ENCODE measurements at regions not wholly inside any gene's neighbourhood (a gene's known extent, or its start where the extent isn't known, plus 50 kb on each side); places are given as distances from the start of the nearest gene placed in this dataset.

GRCh38 chr6:21800948-21801438, 207.4 kb downstream of the SOX4 start:
- Histone ChIP-seq H3K9me3 (no peaks in the 10 kb centered on the region), H3K27ac (replicated peaks in 1 of 4) (no peak overlapping the region), H3K4me1 (peaks cover 7 to 26% (median 20%) of the 10 kb centered on the region in 4 donors), H3K27me3 (no peaks in the 10 kb centered on the region), H3K4me3 (no peak overlapping the region), H3K36me3 (no peaks in the 10 kb centered on the region)
- 91% methylated on average over 11 of the region's 11 CpGs for whole genome bisulfite sequencing
- no peak for DNase-seq (ENCODE audit: extremely low spot score)
- intact Hi-C loops (cut with DNase I) = no loop called here
- TF ChIP-seq POLR2AphosphoS5 (IDR thresholded peaks at IDR 0.05) (no peak), POLR2A (IDR thresholded peaks at IDR 0.05; ENCODE audit: low read depth) (no peak), EP300 (IDR thresholded peaks at IDR 0.05) (no peak)
- TF ChIP-seq, protein P1, sequence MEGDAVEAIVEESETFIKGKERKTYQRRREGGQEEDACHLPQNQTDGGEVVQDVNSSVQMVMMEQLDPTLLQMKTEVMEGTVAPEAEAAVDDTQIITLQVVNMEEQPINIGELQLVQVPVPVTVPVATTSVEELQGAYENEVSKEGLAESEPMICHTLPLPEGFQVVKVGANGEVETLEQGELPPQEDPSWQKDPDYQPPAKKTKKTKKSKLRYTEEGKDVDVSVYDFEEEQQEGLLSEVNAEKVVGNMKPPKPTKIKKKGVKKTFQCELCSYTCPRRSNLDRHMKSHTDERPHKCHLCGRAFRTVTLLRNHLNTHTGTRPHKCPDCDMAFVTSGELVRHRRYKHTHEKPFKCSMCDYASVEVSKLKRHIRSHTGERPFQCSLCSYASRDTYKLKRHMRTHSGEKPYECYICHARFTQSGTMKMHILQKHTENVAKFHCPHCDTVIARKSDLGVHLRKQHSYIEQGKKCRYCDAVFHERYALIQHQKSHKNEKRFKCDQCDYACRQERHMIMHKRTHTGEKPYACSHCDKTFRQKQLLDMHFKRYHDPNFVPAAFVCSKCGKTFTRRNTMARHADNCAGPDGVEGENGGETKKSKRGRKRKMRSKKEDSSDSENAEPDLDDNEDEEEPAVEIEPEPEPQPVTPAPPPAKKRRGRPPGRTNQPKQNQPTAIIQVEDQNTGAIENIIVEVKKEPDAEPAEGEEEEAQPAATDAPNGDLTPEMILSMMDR (IDR thresholded peaks at IDR 0.05) = no peak

GRCh38 chr6:21801446-21802174, 208.1 kb downstream of the SOX4 start:
- no peak for DNase-seq (ENCODE audit: extremely low spot score)
- Histone ChIP-seq H3K4me1 (peaks cover 7 to 26% (median 20%) of the 10 kb centered on the region in 4 donors), H3K36me3 (no peaks in the 10 kb centered on the region), H3K4me3 (no peak overlapping the region), H3K9me3 (no peaks in the 10 kb centered on the region), H3K27ac (replicated peaks in 1 of 4) (peak overlapping the region in 3 of 4 donors; percentile 15 to 50 (median 25)), H3K27me3 (no peaks in the 10 kb centered on the region)
- WGBS = 60% methylated on average over 1 of the region's 1 CpG
- TF ChIP-seq EP300 (IDR thresholded peaks at IDR 0.05) (no peak), POLR2AphosphoS5 (IDR thresholded peaks at IDR 0.05) (no peak), POLR2A (IDR thresholded peaks at IDR 0.05; ENCODE audit: low read depth) (no peak)
- TF ChIP-seq, protein P1 (IDR thresholded peaks at IDR 0.05) = no peak
- intact Hi-C loops (cut with DNase I) = no loop called here

DNA sequence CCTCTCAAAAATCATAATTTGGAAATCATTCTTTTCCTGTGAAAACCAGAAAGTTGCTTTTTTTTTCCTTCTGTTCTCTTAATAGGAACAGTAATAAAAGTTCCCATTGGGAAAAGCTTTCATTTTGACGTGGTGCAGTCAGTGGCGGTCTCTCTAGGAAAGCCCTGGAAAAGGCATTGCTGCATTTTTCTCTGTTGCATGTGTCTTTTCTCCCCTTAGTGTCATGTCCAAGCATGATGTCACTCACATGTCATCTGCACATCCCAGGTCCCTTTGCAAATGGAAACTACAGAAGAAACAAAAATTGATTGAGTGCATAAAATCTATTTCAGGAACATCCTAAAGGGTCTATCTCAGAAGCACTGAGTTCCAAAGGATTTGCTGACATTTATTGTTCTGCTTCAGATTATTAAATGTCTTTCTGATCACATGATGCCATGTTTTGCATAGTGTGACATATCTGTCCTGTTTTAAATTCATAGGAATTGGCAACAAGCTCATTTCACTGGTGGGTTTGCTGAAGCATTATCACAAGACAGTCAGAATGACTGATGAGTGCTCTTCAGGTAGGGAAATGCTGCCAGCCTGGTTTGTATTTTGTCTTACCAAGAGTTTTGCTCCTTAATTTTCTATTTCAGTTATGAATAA, 208.7 kb downstream of the SOX4 start:
- Histone ChIP-seq H3K9me3 (no peaks in the 10 kb centered on the region), H3K4me1 (peaks cover 7 to 26% (median 23%) of the 10 kb centered on the region in 4 donors), H3K27ac (replicated peaks in 1 of 4) (peak overlapping the region in 3 of 4 donors; percentile 15 to 50 (median 25)), H3K36me3 (no peaks in the 10 kb centered on the region), H3K4me3 (no peak overlapping the region), H3K27me3 (no peaks in the 10 kb centered on the region)
- no peak for TF ChIP-seq POLR2A (IDR thresholded peaks at IDR 0.05; ENCODE audit: low read depth)
- no peak for TF ChIP-seq POLR2AphosphoS5 (IDR thresholded peaks at IDR 0.05)
- no peak for TF ChIP-seq EP300 (IDR thresholded peaks at IDR 0.05)
- TF ChIP-seq, protein P1 (IDR thresholded peaks at IDR 0.05) = no peak
- DNase-seq (ENCODE audit: extremely low spot score) = no peak
- WGBS = 72% methylated on average over 2 of the region's 2 CpGs
- intact Hi-C loops (cut with DNase I) = no loop called here

GRCh38 chr6:21804941-21805610, 211.5 kb downstream of the SOX4 start:
- no peak overlapping the region for H3K4me3 ChIP-seq
- H3K27ac ChIP-seq (replicated peaks in 1 of 4) = peak overlapping the region; percentile 32 to 75 (median 67)
- intact Hi-C loops (cut with DNase I) = no loop called here
- H3K27me3 ChIP-seq = no peaks in the 10 kb centered on the region
- no peaks in the 10 kb centered on the region for H3K9me3 ChIP-seq
- WGBS = 74% methylated on average over 8 of the region's 8 CpGs
- no peak for DNase-seq (ENCODE audit: extremely low spot score)
- H3K36me3 ChIP-seq = no peaks in the 10 kb centered on the region
- H3K4me1 ChIP-seq = peaks cover 7 to 50% (median 47%) of the 10 kb centered on the region in 4 donors
- TF ChIP-seq POLR2A (IDR thresholded peaks at IDR 0.05; ENCODE audit: low read depth) (no peak), POLR2AphosphoS5 (IDR thresholded peaks at IDR 0.05) (peak in 1 of 2 donors; percentile 15)

All from esophagus muscularis mucosa (tissue), 4 donors.